Naive thymus-derived CD4-positive, alpha-beta T cell (primary cell): ENCODE measurements at regions not wholly inside any gene's neighbourhood (a gene's known extent, or its start where the extent isn't known, plus 50 kb on each side); places are given as distances from the start of the nearest gene placed in this dataset.
A peak's percentile ranks its signal among the peaks of the same experiment; 100 is the strongest.

Experiments used
- ATAC-seq: fragments of 150-1000 bp; cut with Tn5 transposase; 2 replicates; pipeline ENCODE4 v1.10.0; 2021; ENCODE audit warnings: mild to moderate bottlenecking, moderate library complexity
- CTCF ChIA-PET: fragments of 350-600 bp; sonication (Branson Sonifier 250); formaldehyde crosslinking; loops from one replicate; lab custom pipeline; 2021; ENCODE audit warnings: antibody characterized with exemption; lab: Charles Lee
- POLR2A ChIA-PET: fragments of 350-600 bp; sonication (Branson Sonifier 250); formaldehyde crosslinking; loops from one replicate; lab custom pipeline; 2021; ENCODE audit warnings: antibody characterized with exemption, inconsistent platforms; lab: Charles Lee
- DNase-seq, 9 donors: peaks; one replicate each; pipeline versions ENCODE4 v3.0.0 to v3.0.0-alpha.2; 2020 to 2022; ENCODE audit warnings: mixed read lengths in 1 of 9
- H3K27ac ChIP-seq: one replicate; pipeline ENCODE4 v1.7.0; 2013; ENCODE audit warnings: mild to moderate bottlenecking, low read depth, low read length, moderate library complexity
- H3K27me3 ChIP-seq, 2 donors: one replicate each; pipeline ENCODE4 v1.7.0; 2013; ENCODE audit warnings: low read length in 2 of 2, mild to moderate bottlenecking in 2 of 2, moderate library complexity in 2 of 2; ENCODE audit not compliant: control insufficient read depth in 2 of 2, insufficient read depth in 2 of 2
- H3K36me3 ChIP-seq, 3 experiments: 1 replicate in 2 of 3; 2 replicates in 1 of 3; pipeline ENCODE4 v1.7.0; 2013; ENCODE audit warnings: low read length in 3 of 3, mild to moderate bottlenecking in 3 of 3, moderate library complexity in 1 of 3; ENCODE audit not compliant: insufficient read depth in 3 of 3, control insufficient read depth in 2 of 3
- H3K4me1 ChIP-seq, 2 donors: one replicate each; pipeline ENCODE4 v1.7.0; 2013; ENCODE audit warnings: low read length in 2 of 2, mild to moderate bottlenecking in 2 of 2, moderate library complexity in 1 of 2; ENCODE audit not compliant: control insufficient read depth in 2 of 2, insufficient read depth in 2 of 2
- H3K4me3 ChIP-seq: 2 replicates; pipeline ENCODE4 v1.7.0; 2013; ENCODE audit warnings: mild to moderate bottlenecking, low read length
- H3K9me3 ChIP-seq, 3 experiments: 1 replicate in 2 of 3; 2 replicates in 1 of 3; pipeline ENCODE4 v1.7.0; 2013; ENCODE audit warnings: low read length in 3 of 3; ENCODE audit not compliant: control insufficient read depth in 2 of 3
- H3K27ac Mint-ChIP-seq, 9 donors: one replicate each; pipeline ENCODE4 v1.8.0; 2020 to 2022; ENCODE audit warnings: mixed read lengths in 9 of 9, mild to moderate bottlenecking in 8 of 9, moderate library complexity in 5 of 9, inconsistent platforms in 2 of 9
- H3K27me3 Mint-ChIP-seq, 5 donors: one replicate each; pipeline ENCODE4 v1.8.0; 2021 to 2022; ENCODE audit warnings: mixed read lengths in 5 of 5, mild to moderate bottlenecking in 1 of 5
- H3K36me3 Mint-ChIP-seq, 5 donors: one replicate each; pipeline ENCODE4 v1.8.0; 2020 to 2022; ENCODE audit warnings: mixed read lengths in 5 of 5, mild to moderate bottlenecking in 3 of 5, inconsistent platforms in 1 of 5
- H3K4me1 Mint-ChIP-seq, 7 donors: one replicate each; pipeline ENCODE4 v1.8.0; 2020 to 2022; ENCODE audit warnings: mixed read lengths in 7 of 7, mild to moderate bottlenecking in 3 of 7, inconsistent platforms in 1 of 7
- H3K4me3 Mint-ChIP-seq, 10 donors: one replicate each; pipeline ENCODE4 v1.8.0; 2020 to 2022; ENCODE audit warnings: mild to moderate bottlenecking in 10 of 10, mixed read lengths in 10 of 10, moderate library complexity in 6 of 10, inconsistent platforms in 2 of 10
- H3K9me3 Mint-ChIP-seq, 11 donors: one replicate each; pipeline ENCODE4 v1.8.0; 2020 to 2022; ENCODE audit warnings: mixed read lengths in 11 of 11, mild to moderate bottlenecking in 4 of 11, inconsistent platforms in 1 of 11, moderate library complexity in 1 of 11
- intact Hi-C, 2 donors: fragments of 100-400 bp; cut with micrococcal nuclease; formaldehyde crosslinking; loops; one replicate each; pipeline ENCODE4 v1.15.1; 2023

- Histone ChIP-seq H3K36me3 (no peaks in the 10 kb centered on the region), H3K4me3 (no peak overlapping the region), H3K27me3 (peaks cover 0 to 4% of the 10 kb centered on the region in 2 donors), H3K27ac (no peak overlapping the region), H3K9me3 (no peaks in the 10 kb centered on the region), H3K4me1 (no peaks in the 10 kb centered on the region)
- ChIA-PET POLR2A (no interaction called here), CTCF (no interaction called here)
- intact Hi-C loops = no loop called here
- H3K27ac Mint-ChIP-seq = no peak overlapping the region
- no peaks in the 10 kb centered on the region for H3K9me3 Mint-ChIP-seq
- no peaks in the 10 kb centered on the region for H3K4me1 Mint-ChIP-seq
- H3K4me3 Mint-ChIP-seq = no peak overlapping the region
- no peak for DNase-seq
- peaks cover 0 to 4% (median 0%) of the 10 kb centered on the region in 5 donors for H3K36me3 Mint-ChIP-seq
- H3K27me3 Mint-ChIP-seq = peaks cover 0 to 10% (median 5%) of the 10 kb centered on the region in 5 donors
- ATAC-seq = no peak
These were observed 441.9 kb upstream of the NPVF start for GRCh38 chr7:25669961-25670841.

DNA sequence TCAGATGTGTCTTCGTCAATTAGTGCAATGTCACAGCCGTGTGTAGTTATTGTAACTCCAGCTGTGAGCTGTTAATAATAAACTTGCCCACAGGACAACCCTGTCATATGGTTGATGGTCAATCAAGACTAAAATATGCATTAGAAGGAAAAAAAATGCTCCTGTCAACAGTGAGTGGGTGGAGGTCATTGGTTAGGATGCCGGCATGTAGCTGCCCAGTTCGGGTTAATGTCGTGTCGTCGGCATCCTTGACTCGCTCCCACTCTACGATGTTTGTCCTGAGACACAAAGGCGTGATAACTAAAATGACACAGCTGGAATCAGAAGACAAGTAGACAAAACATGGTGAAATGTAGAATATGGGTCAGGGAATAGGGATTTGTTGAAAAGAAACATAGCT is 442.8 kb upstream of the NPVF start:
- Histone ChIP-seq H3K27ac (no peak overlapping the region), H3K9me3 (no peaks in the 10 kb centered on the region), H3K4me3 (no peak overlapping the region), H3K36me3 (no peaks in the 10 kb centered on the region), H3K4me1 (no peaks in the 10 kb centered on the region), H3K27me3 (peaks cover 0 to 4% of the 10 kb centered on the region in 2 donors)
- Mint-ChIP-seq H3K4me3 (no peak overlapping the region), H3K36me3 (no peaks in the 10 kb centered on the region), H3K4me1 (no peaks in the 10 kb centered on the region), H3K27ac (no peak overlapping the region), H3K27me3 (peaks cover 0 to 5% (median 0%) of the 10 kb centered on the region in 5 donors), H3K9me3 (no peaks in the 10 kb centered on the region)
- intact Hi-C loops = no loop called here
- ChIA-PET CTCF (no interaction called here), POLR2A (no interaction called here)
- DNase-seq (no peak), ATAC-seq (no peak)

GRCh38 chr7:25672496-25672895 is 444.2 kb upstream of the NPVF start:
- ChIA-PET CTCF (no interaction called here), POLR2A (no interaction called here)
- no peak for ATAC-seq
- Histone ChIP-seq H3K27me3 (peaks cover 0 to 4% of the 10 kb centered on the region in 2 donors), H3K36me3 (no peaks in the 10 kb centered on the region), H3K4me3 (no peak overlapping the region), H3K27ac (no peak overlapping the region), H3K4me1 (no peaks in the 10 kb centered on the region), H3K9me3 (no peaks in the 10 kb centered on the region)
- no peak for DNase-seq
- H3K27me3 Mint-ChIP-seq = peaks cover 0 to 5% (median 0%) of the 10 kb centered on the region in 5 donors
- H3K9me3 Mint-ChIP-seq = no peaks in the 10 kb centered on the region
- no peaks in the 10 kb centered on the region for H3K36me3 Mint-ChIP-seq
- no peak overlapping the region for H3K4me3 Mint-ChIP-seq
- intact Hi-C loops = no loop called here
- H3K27ac Mint-ChIP-seq = no peak overlapping the region
- no peaks in the 10 kb centered on the region for H3K4me1 Mint-ChIP-seq

DNA sequence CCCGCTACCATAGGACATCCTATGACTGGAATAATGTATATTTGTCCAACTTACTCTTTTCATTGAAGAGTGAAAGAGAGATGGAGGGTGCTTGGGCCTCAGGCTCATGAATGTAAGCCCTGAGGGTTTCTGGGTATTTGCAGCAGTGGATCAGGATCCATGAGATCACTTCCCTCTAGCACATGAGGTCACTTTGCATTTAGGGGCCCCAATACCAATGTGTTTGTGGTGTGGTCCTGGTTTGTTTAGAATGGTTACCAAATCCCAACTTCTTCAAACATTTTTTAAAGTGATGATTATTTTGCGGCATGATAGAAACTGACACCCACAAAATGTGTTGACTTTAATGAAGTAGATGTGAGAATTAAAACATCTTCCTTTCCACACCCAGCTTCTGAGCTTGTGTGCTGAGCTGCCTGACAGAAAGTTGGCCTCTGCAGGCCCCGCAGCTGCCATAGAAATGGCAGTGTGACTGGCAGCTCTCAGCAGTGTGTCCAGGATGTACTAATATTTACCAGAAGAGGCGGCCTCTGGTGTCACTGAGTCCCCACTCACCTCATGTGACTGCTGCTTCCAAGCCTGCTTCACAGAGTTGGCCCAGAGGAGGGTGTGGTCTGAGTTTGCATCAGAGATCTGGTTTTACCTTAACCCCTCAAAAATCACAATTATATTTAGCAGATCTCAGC is 447.6 kb upstream of the NPVF start:
- Histone ChIP-seq H3K4me1 (no peaks in the 10 kb centered on the region), H3K27me3 (peaks cover 0 to 4% of the 10 kb centered on the region in 2 donors), H3K4me3 (no peak overlapping the region), H3K9me3 (no peaks in the 10 kb centered on the region), H3K36me3 (no peaks in the 10 kb centered on the region), H3K27ac (no peak overlapping the region)
- DNase-seq (no peak), ATAC-seq (no peak)
- ChIA-PET POLR2A (no interaction called here), CTCF (no interaction called here)
- H3K27me3 Mint-ChIP-seq = peaks cover 0 to 2% (median 0%) of the 10 kb centered on the region in 5 donors
- no peak overlapping the region for H3K4me3 Mint-ChIP-seq
- H3K36me3 Mint-ChIP-seq = no peaks in the 10 kb centered on the region
- H3K4me1 Mint-ChIP-seq = no peaks in the 10 kb centered on the region
- H3K9me3 Mint-ChIP-seq = peaks cover 0 to 1% (median 0%) of the 10 kb centered on the region in 11 donors
- H3K27ac Mint-ChIP-seq = no peak overlapping the region
- intact Hi-C loops = no loop called here

- H3K36me3 ChIP-seq = no peaks in the 10 kb centered on the region
- peaks cover 0 to 2% (median 0%) of the 10 kb centered on the region in 11 donors for H3K9me3 Mint-ChIP-seq
- H3K4me1 Mint-ChIP-seq = no peaks in the 10 kb centered on the region
- intact Hi-C loops = no loop called here
- no peak overlapping the region for H3K4me3 ChIP-seq
- H3K27ac Mint-ChIP-seq = peak overlapping the region in 1 of 9 donors; percentile 5
- DNase-seq (no peak), ATAC-seq (no peak)
- no peaks in the 10 kb centered on the region for H3K36me3 Mint-ChIP-seq
- no peak overlapping the region for H3K27ac ChIP-seq
- H3K27me3 ChIP-seq = peaks cover 0 to 4% of the 10 kb centered on the region in 2 donors
- CTCF ChIA-PET = no interaction called here
- no peaks in the 10 kb centered on the region for H3K4me1 ChIP-seq
- POLR2A ChIA-PET = no interaction called here
- H3K4me3 Mint-ChIP-seq = peak overlapping the region in 1 of 10 donors; percentile 38
- peaks cover 0 to 3% (median 0%) of the 10 kb centered on the region in 5 donors for H3K27me3 Mint-ChIP-seq
- no peaks in the 10 kb centered on the region for H3K9me3 ChIP-seq
These were observed 449.3 kb upstream of the NPVF start for GRCh38 chr7:25677595-25677994.

GRCh38 chr7:25678215-25678614 is 449.9 kb upstream of the NPVF start:
- Histone ChIP-seq H3K36me3 (no peaks in the 10 kb centered on the region), H3K27me3 (peaks cover 0 to 2% of the 10 kb centered on the region in 2 donors), H3K4me1 (no peaks in the 10 kb centered on the region), H3K4me3 (no peak overlapping the region), H3K9me3 (no peaks in the 10 kb centered on the region), H3K27ac (no peak overlapping the region)
- Mint-ChIP-seq H3K4me1 (no peaks in the 10 kb centered on the region), H3K4me3 (no peak overlapping the region), H3K36me3 (no peaks in the 10 kb centered on the region), H3K27ac (peak overlapping the region in 1 of 9 donors; percentile 5), H3K27me3 (peaks cover 0 to 3% (median 0%) of the 10 kb centered on the region in 5 donors), H3K9me3 (peaks cover 0 to 2% (median 0%) of the 10 kb centered on the region in 11 donors)
- POLR2A ChIA-PET = no interaction called here
- ATAC-seq = no peak
- no peak for DNase-seq
- intact Hi-C loops = no loop called here
- CTCF ChIA-PET = no interaction called here
